ENCODE measurements at regions not wholly inside any gene's neighbourhood (a gene's known extent, or its start where the extent isn't known, plus 50 kb on each side); places are given as distances from the start of the nearest gene placed in this dataset.

DNA sequence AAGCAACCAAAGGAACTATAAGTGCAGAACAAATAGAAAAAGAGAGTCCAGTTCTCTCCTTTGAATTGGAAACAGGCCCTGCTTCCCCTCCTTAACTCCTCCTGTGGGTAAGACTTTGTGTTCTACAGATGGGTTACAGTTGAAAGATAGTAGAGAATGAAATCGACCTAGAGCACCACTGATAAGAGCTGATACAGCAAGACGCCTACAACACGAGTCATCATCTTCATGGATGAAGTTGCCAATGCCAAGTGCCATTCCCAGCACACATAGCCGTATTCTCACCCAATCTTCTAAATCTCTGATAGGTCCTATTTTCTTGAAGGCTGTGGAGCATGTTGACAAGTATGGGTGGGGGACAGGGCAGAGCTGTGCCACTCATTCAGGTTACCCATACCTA lies 99.8 kb upstream of the CAMK1G start:
- no peaks in the 10 kb centered on the region for H3K36me3 ChIP-seq (ENCODE audit: control insufficient read depth in 2 of 3, insufficient read depth in 3 of 3, low read length in 3 of 3)
- no peak overlapping the region for H3K4me3 ChIP-seq (ENCODE audit: low read length in 3 of 3)
- H3K27ac ChIP-seq (ENCODE audit: low read depth in 2 of 2, low read length in 2 of 2) = no peak overlapping the region
- FAIRE-seq (no peak), DNase-seq (no peak)
- no peak overlapping the region for H3K9ac ChIP-seq (ENCODE audit: low read length in 3 of 3)
- H3K4me1 ChIP-seq (ENCODE audit: control insufficient read depth in 2 of 3, insufficient read depth in 2 of 3, low read depth in 1 of 3, low read length in 3 of 3) = no peaks in the 10 kb centered on the region
- intact Hi-C loops (cut with DNase I) = no loop called here
- no peaks in the 10 kb centered on the region for H3K27me3 ChIP-seq (ENCODE audit: control insufficient read depth, insufficient read depth, low read length)
- no peak for TF ChIP-seq CTCF (IDR thresholded peaks at IDR 0.05; ENCODE audit: borderline replicate concordance, extremely low read depth, insufficient read depth)
- H3K9me3 ChIP-seq (ENCODE audit: control insufficient read depth in 2 of 3, insufficient read depth in 1 of 3, low read length in 3 of 3) = no peaks in the 10 kb centered on the region

GRCh38 chr1:209484429-209484828 lies 99.1 kb upstream of the CAMK1G start:
- no peaks in the 10 kb centered on the region for H3K4me1 ChIP-seq (ENCODE audit: control insufficient read depth in 2 of 3, insufficient read depth in 2 of 3, low read depth in 1 of 3, low read length in 3 of 3)
- H3K36me3 ChIP-seq (ENCODE audit: control insufficient read depth in 2 of 3, insufficient read depth in 3 of 3, low read length in 3 of 3) = no peaks in the 10 kb centered on the region
- H3K4me3 ChIP-seq (ENCODE audit: low read length in 3 of 3) = no peak overlapping the region
- H3K9me3 ChIP-seq (ENCODE audit: control insufficient read depth in 2 of 3, insufficient read depth in 1 of 3, low read length in 3 of 3) = no peaks in the 10 kb centered on the region
- no peak overlapping the region for H3K27ac ChIP-seq (ENCODE audit: low read depth in 2 of 2, low read length in 2 of 2)
- H3K9ac ChIP-seq (ENCODE audit: low read length in 3 of 3) = no peak overlapping the region
- intact Hi-C loops (cut with DNase I) = no loop called here
- H3K27me3 ChIP-seq (ENCODE audit: control insufficient read depth, insufficient read depth, low read length) = no peaks in the 10 kb centered on the region
- FAIRE-seq (no peak), DNase-seq (no peak)
- no peak for TF ChIP-seq CTCF (IDR thresholded peaks at IDR 0.05; ENCODE audit: borderline replicate concordance, extremely low read depth, insufficient read depth)

DNA sequence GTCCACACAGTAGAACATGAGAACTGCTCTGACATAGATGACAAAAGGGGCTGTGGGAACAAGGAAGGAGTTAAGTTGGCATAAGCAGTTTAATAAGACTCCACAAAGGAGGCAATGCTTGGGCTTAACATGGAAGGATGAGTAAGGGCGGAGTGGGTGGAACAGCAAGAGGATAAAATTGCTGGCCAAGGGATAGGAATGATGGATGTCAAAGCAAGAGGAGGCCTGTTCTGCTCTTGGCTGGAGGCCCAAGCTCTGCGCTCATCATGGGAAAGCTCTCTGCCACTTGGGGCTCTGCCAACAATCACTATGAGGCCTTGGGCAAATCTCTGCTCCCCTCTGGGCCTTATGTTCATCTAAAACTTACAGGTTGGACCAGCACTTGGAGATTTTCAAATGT lies 98.3 kb upstream of the CAMK1G start:
- FAIRE-seq = no peak
- H3K4me3 ChIP-seq (ENCODE audit: low read length in 3 of 3) = no peak overlapping the region

More for the DNA sequence above, 98.3 kb upstream of the CAMK1G start:
- no peak for DNase-seq
- TF ChIP-seq CTCF (IDR thresholded peaks at IDR 0.05; ENCODE audit: borderline replicate concordance, extremely low read depth, insufficient read depth) = no peak
- Histone ChIP-seq H3K9ac (ENCODE audit: low read length in 3 of 3) (no peak overlapping the region), H3K9me3 (ENCODE audit: control insufficient read depth in 2 of 3, insufficient read depth in 1 of 3, low read length in 3 of 3) (no peaks in the 10 kb centered on the region), H3K36me3 (ENCODE audit: control insufficient read depth in 2 of 3, insufficient read depth in 3 of 3, low read length in 3 of 3) (no peaks in the 10 kb centered on the region), H3K27me3 (ENCODE audit: control insufficient read depth, insufficient read depth, low read length) (no peaks in the 10 kb centered on the region), H3K27ac (ENCODE audit: low read depth in 2 of 2, low read length in 2 of 2) (no peak overlapping the region), H3K4me1 (ENCODE audit: control insufficient read depth in 2 of 3, insufficient read depth in 2 of 3, low read depth in 1 of 3, low read length in 3 of 3) (no peaks in the 10 kb centered on the region)
- intact Hi-C loops (cut with DNase I) = no loop called here
